ENCODE measurements at regions not wholly inside any gene's neighbourhood (a gene's known extent, or its start where the extent isn't known, plus 50 kb on each side); places are given as distances from the start of the nearest gene placed in this dataset.

GRCh38 chrX:9379697-9380551, 84.9 kb upstream of the TBL1X start:
- no peaks in the 10 kb centered on the region for H3K36me3 ChIP-seq (ENCODE audit: insufficient read depth, low read length)

GRCh38 chrX:9383655-9384054, 81.2 kb upstream of the TBL1X start:
- Histone ChIP-seq H3K9me3 (ENCODE audit: low read length) (no peaks in the 10 kb centered on the region), H3K36me3 (ENCODE audit: insufficient read depth, low read length) (no peaks in the 10 kb centered on the region), H3K4me2 (ENCODE audit: low read depth, low read length, poor library complexity, severe bottlenecking) (no peak overlapping the region), H2AFZ (ENCODE audit: low read length) (no peak overlapping the region), H3K9me2 (replicated peaks; ENCODE audit: insufficient read depth, low read length) (no peaks in the 10 kb centered on the region), H3K27ac (ENCODE audit: low read length) (no peak overlapping the region), H3K79me2 (ENCODE audit: low read length) (no peaks in the 10 kb centered on the region), H3K27me3 (ENCODE audit: low read length) (no peaks in the 10 kb centered on the region), H3K4me1 (ENCODE audit: low read length) (no peaks in the 10 kb centered on the region), H4K20me1 (ENCODE audit: insufficient read depth, low read depth, low read length) (no peaks in the 10 kb centered on the region), H3K4me3 (ENCODE audit: low read length) (no peak overlapping the region), H3K9ac (ENCODE audit: low read length) (no peak overlapping the region)
- no peak for DNase-seq

More at GRCh38 chrX:9379697-9380551, 84.9 kb upstream of the TBL1X start:
- no peaks in the 10 kb centered on the region for H3K4me1 ChIP-seq (ENCODE audit: low read length)
- no peaks in the 10 kb centered on the region for H3K9me3 ChIP-seq (ENCODE audit: low read length)
- no peak overlapping the region for H2AFZ ChIP-seq (ENCODE audit: low read length)
- no peak overlapping the region for H3K9ac ChIP-seq (ENCODE audit: low read length)
- H3K79me2 ChIP-seq (ENCODE audit: low read length): no peaks in the 10 kb centered on the region
- no peak for DNase-seq
- no peaks in the 10 kb centered on the region for H4K20me1 ChIP-seq (ENCODE audit: insufficient read depth, low read depth, low read length)
- H3K27me3 ChIP-seq (ENCODE audit: low read length): no peaks in the 10 kb centered on the region
- no peak overlapping the region for H3K27ac ChIP-seq (ENCODE audit: low read length)
- no peaks in the 10 kb centered on the region for H3K9me2 ChIP-seq (replicated peaks; ENCODE audit: insufficient read depth, low read length)
- no peak overlapping the region for H3K4me2 ChIP-seq (ENCODE audit: low read depth, low read length, poor library complexity, severe bottlenecking)
- H3K4me3 ChIP-seq (ENCODE audit: low read length): no peak overlapping the region

GRCh38 chrX:9388450-9388849, 76.4 kb upstream of the TBL1X start:
- H3K4me2 ChIP-seq (ENCODE audit: low read depth, low read length, poor library complexity, severe bottlenecking): no peak overlapping the region
- no peak for DNase-seq
- no peaks in the 10 kb centered on the region for H3K4me1 ChIP-seq (ENCODE audit: low read length)
- no peak overlapping the region for H3K4me3 ChIP-seq (ENCODE audit: low read length)
- H3K9me3 ChIP-seq (ENCODE audit: low read length): no peaks in the 10 kb centered on the region
- H3K9me2 ChIP-seq (replicated peaks; ENCODE audit: insufficient read depth, low read length): no peaks in the 10 kb centered on the region
- no peaks in the 10 kb centered on the region for H3K36me3 ChIP-seq (ENCODE audit: insufficient read depth, low read length)
- no peak overlapping the region for H2AFZ ChIP-seq (ENCODE audit: low read length)
- H3K27me3 ChIP-seq (ENCODE audit: low read length): no peaks in the 10 kb centered on the region
- H3K9ac ChIP-seq (ENCODE audit: low read length): no peak overlapping the region
- no peaks in the 10 kb centered on the region for H3K79me2 ChIP-seq (ENCODE audit: low read length)
- H4K20me1 ChIP-seq (ENCODE audit: insufficient read depth, low read depth, low read length): no peaks in the 10 kb centered on the region
- no peak overlapping the region for H3K27ac ChIP-seq (ENCODE audit: low read length)

- Histone ChIP-seq H4K20me1 (ENCODE audit: insufficient read depth, low read depth, low read length) (no peaks in the 10 kb centered on the region), H3K9me3 (ENCODE audit: low read length) (no peaks in the 10 kb centered on the region), H3K79me2 (ENCODE audit: low read length) (no peaks in the 10 kb centered on the region), H3K36me3 (ENCODE audit: insufficient read depth, low read length) (no peaks in the 10 kb centered on the region), H3K4me1 (ENCODE audit: low read length) (no peaks in the 10 kb centered on the region), H3K27me3 (ENCODE audit: low read length) (no peaks in the 10 kb centered on the region), H3K9ac (ENCODE audit: low read length) (no peak overlapping the region), H3K4me3 (ENCODE audit: low read length) (no peak overlapping the region), H3K4me2 (ENCODE audit: low read depth, low read length, poor library complexity, severe bottlenecking) (no peak overlapping the region), H2AFZ (ENCODE audit: low read length) (no peak overlapping the region), H3K27ac (ENCODE audit: low read length) (no peak overlapping the region), H3K9me2 (replicated peaks; ENCODE audit: insufficient read depth, low read length) (no peaks in the 10 kb centered on the region)
- no peak for DNase-seq
These were observed 74.7 kb upstream of the TBL1X start for GRCh38 chrX:9390121-9390520.

GRCh38 chrX:9390693-9391368, 74.0 kb upstream of the TBL1X start:
- Histone ChIP-seq H3K27me3 (ENCODE audit: low read length) (no peaks in the 10 kb centered on the region), H2AFZ (ENCODE audit: low read length) (no peak overlapping the region), H3K36me3 (ENCODE audit: insufficient read depth, low read length) (no peaks in the 10 kb centered on the region), H3K4me2 (ENCODE audit: low read depth, low read length, poor library complexity, severe bottlenecking) (no peak overlapping the region), H3K79me2 (ENCODE audit: low read length) (no peaks in the 10 kb centered on the region), H3K9me2 (replicated peaks; ENCODE audit: insufficient read depth, low read length) (no peaks in the 10 kb centered on the region), H3K4me3 (ENCODE audit: low read length) (no peak overlapping the region), H3K9ac (ENCODE audit: low read length) (no peak overlapping the region), H4K20me1 (ENCODE audit: insufficient read depth, low read depth, low read length) (no peaks in the 10 kb centered on the region), H3K4me1 (ENCODE audit: low read length) (no peaks in the 10 kb centered on the region), H3K27ac (ENCODE audit: low read length) (no peak overlapping the region), H3K9me3 (ENCODE audit: low read length) (no peaks in the 10 kb centered on the region)
- no peak for DNase-seq

- Histone ChIP-seq H2AFZ (ENCODE audit: low read length) (no peak overlapping the region), H3K79me2 (ENCODE audit: low read length) (no peaks in the 10 kb centered on the region), H3K9me2 (replicated peaks; ENCODE audit: insufficient read depth, low read length) (no peaks in the 10 kb centered on the region), H3K27ac (ENCODE audit: low read length) (no peak overlapping the region), H3K4me3 (ENCODE audit: low read length) (no peak overlapping the region), H4K20me1 (ENCODE audit: insufficient read depth, low read depth, low read length) (no peaks in the 10 kb centered on the region), H3K9ac (ENCODE audit: low read length) (no peak overlapping the region), H3K4me1 (ENCODE audit: low read length) (no peaks in the 10 kb centered on the region), H3K36me3 (ENCODE audit: insufficient read depth, low read length) (no peaks in the 10 kb centered on the region), H3K27me3 (ENCODE audit: low read length) (no peaks in the 10 kb centered on the region), H3K4me2 (ENCODE audit: low read depth, low read length, poor library complexity, severe bottlenecking) (no peak overlapping the region), H3K9me3 (ENCODE audit: low read length) (no peaks in the 10 kb centered on the region)
- DNase-seq: no peak
These were observed 72.4 kb upstream of the TBL1X start for GRCh38 chrX:9392445-9392844.

GRCh38 chrX:9393571-9393970, 71.3 kb upstream of the TBL1X start:
- H3K27me3 ChIP-seq (ENCODE audit: low read length): no peaks in the 10 kb centered on the region
- no peak for DNase-seq
- no peak overlapping the region for H3K9ac ChIP-seq (ENCODE audit: low read length)
- no peaks in the 10 kb centered on the region for H3K36me3 ChIP-seq (ENCODE audit: insufficient read depth, low read length)
- H3K27ac ChIP-seq (ENCODE audit: low read length): no peak overlapping the region
- H3K9me3 ChIP-seq (ENCODE audit: low read length): no peaks in the 10 kb centered on the region
- H3K79me2 ChIP-seq (ENCODE audit: low read length): no peaks in the 10 kb centered on the region
- H3K4me3 ChIP-seq (ENCODE audit: low read length): no peak overlapping the region
- no peak overlapping the region for H3K4me2 ChIP-seq (ENCODE audit: low read depth, low read length, poor library complexity, severe bottlenecking)
- no peaks in the 10 kb centered on the region for H4K20me1 ChIP-seq (ENCODE audit: insufficient read depth, low read depth, low read length)
- no peak overlapping the region for H2AFZ ChIP-seq (ENCODE audit: low read length)
- no peaks in the 10 kb centered on the region for H3K9me2 ChIP-seq (replicated peaks; ENCODE audit: insufficient read depth, low read length)
- H3K4me1 ChIP-seq (ENCODE audit: low read length): no peaks in the 10 kb centered on the region

GRCh38 chrX:9394212-9394611, 70.6 kb upstream of the TBL1X start:
- no peak overlapping the region for H3K27ac ChIP-seq (ENCODE audit: low read length)
- no peak overlapping the region for H2AFZ ChIP-seq (ENCODE audit: low read length)
- H3K9ac ChIP-seq (ENCODE audit: low read length): no peak overlapping the region
- H3K36me3 ChIP-seq (ENCODE audit: insufficient read depth, low read length): no peaks in the 10 kb centered on the region
- no peaks in the 10 kb centered on the region for H3K79me2 ChIP-seq (ENCODE audit: low read length)
- no peaks in the 10 kb centered on the region for H3K27me3 ChIP-seq (ENCODE audit: low read length)
- DNase-seq: no peak
- H3K9me2 ChIP-seq (replicated peaks; ENCODE audit: insufficient read depth, low read length): no peaks in the 10 kb centered on the region
- no peaks in the 10 kb centered on the region for H3K4me1 ChIP-seq (ENCODE audit: low read length)
- H4K20me1 ChIP-seq (ENCODE audit: insufficient read depth, low read depth, low read length): no peaks in the 10 kb centered on the region
- no peak overlapping the region for H3K4me2 ChIP-seq (ENCODE audit: low read depth, low read length, poor library complexity, severe bottlenecking)
- no peak overlapping the region for H3K4me3 ChIP-seq (ENCODE audit: low read length)
- no peaks in the 10 kb centered on the region for H3K9me3 ChIP-seq (ENCODE audit: low read length)
